H1 (cell line): ENCODE measurements at regions not wholly inside any gene's neighbourhood (a gene's known extent, or its start where the extent isn't known, plus 50 kb on each side); places are given as distances from the start of the nearest gene placed in this dataset.

Source experiments
- KDM4A ChIP-seq: IDR thresholded peaks from one replicate; pipeline ENCODE4 v1.7.1; 2012; ENCODE audit warnings: low read depth, mild to moderate bottlenecking, moderate library complexity, low read length, inconsistent platforms; ENCODE audit not compliant: severe bottlenecking
- NANOG ChIP-seq: IDR thresholded peaks from 2 replicates; pipeline ENCODE4 v1.6.1; 2011; ENCODE audit warnings: low read length, low read depth, mild to moderate bottlenecking, inconsistent platforms; ENCODE audit not compliant: insufficient read depth, poor library complexity, severe bottlenecking
- POLR2AphosphoS5 ChIP-seq: IDR thresholded peaks from 2 replicates; pipeline ENCODE4 v1.6.1; 2011; ENCODE audit warnings: low read depth, low read length
- RBBP5 ChIP-seq: IDR thresholded peaks from 2 replicates; pipeline ENCODE4 v1.7.1; 2012; ENCODE audit warnings: low read depth, mild to moderate bottlenecking, inconsistent platforms, low read length, moderate library complexity, borderline replicate concordance
- RFX5 ChIP-seq: IDR thresholded peaks from 2 replicates; pipeline ENCODE4 v1.6.1; 2011; ENCODE audit warnings: low read depth, low read length, improper control_type of control experiment, borderline replicate concordance

DNA sequence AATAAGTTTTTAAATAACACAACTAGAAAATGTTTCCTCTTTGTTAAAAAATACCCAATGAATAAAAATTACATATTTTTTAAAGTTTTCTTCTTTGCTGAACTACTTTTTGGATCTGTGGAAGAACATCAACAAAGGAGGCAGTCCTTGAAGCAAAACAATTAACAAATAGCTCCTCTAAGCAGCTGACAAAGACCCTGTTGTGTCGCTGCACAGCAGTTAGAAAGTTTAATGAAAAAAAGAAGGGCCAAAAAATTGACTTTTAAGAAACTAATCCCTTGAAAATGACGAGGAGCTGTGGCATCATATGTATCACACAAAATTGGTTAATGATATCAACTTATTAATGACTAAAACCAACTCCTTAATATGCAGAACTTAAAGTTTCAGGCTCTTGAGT, 72.1 kb downstream of the SLITRK1 start (continued):
- TF ChIP-seq POLR2AphosphoS5 (no peak), RFX5 (no peak), NANOG (no peak), KDM4A (no peak), RBBP5 (no peak)
